Karpas-422 (cell line): ENCODE measurements at regions not wholly inside any gene's neighbourhood (a gene's known extent, or its start where the extent isn't known, plus 50 kb on each side); places are given as distances from the start of the nearest gene placed in this dataset.

Source experiments
- DNase-seq: peaks from one replicate; pipeline ENCODE4 v3.0.0-alpha.2; 2015
- H2AFZ ChIP-seq: fragments of 200-600 bp; sonication (generic); 2 replicates; pipeline ENCODE4 v1.6.1; 2014; ENCODE audit warnings: antibody characterized with exemption, low read length, mixed read lengths
- H3K27ac ChIP-seq: fragments of 200-600 bp; sonication (generic); 2 replicates; pipeline ENCODE4 v1.5.1; 2014; ENCODE audit warnings: mild to moderate bottlenecking, low read length, moderate library complexity
- H3K27me3 ChIP-seq: fragments of 200-600 bp; sonication (generic); 2 replicates; pipeline ENCODE4 v1.6.1; 2014; ENCODE audit warnings: low read length, mixed read lengths
- H3K36me3 ChIP-seq: fragments of 200-600 bp; sonication (generic); 2 replicates; pipeline ENCODE4 v1.6.1; 2014; ENCODE audit warnings: low read length, mixed read lengths; ENCODE audit not compliant: insufficient read depth
- H3K4me1 ChIP-seq: fragments of 200-600 bp; sonication (generic); 2 replicates; pipeline ENCODE4 v1.6.1; 2014; ENCODE audit warnings: mild to moderate bottlenecking, low read length, mixed read lengths
- H3K4me2 ChIP-seq: fragments of 200-600 bp; sonication (generic); 2 replicates; pipeline ENCODE4 v1.6.1; 2014; ENCODE audit warnings: low read length, low read depth, mild to moderate bottlenecking; ENCODE audit not compliant: poor library complexity, severe bottlenecking
- H3K4me3 ChIP-seq: fragments of 200-600 bp; sonication (generic); 2 replicates; pipeline ENCODE4 v1.5.1; 2014; ENCODE audit warnings: mild to moderate bottlenecking, antibody characterized with exemption, low read length, mixed read lengths
- H3K79me2 ChIP-seq: fragments of 200-600 bp; sonication (generic); 2 replicates; pipeline ENCODE4 v1.6.1; 2014; ENCODE audit warnings: mild to moderate bottlenecking, low read length, mixed read lengths
- H3K9ac ChIP-seq: fragments of 200-600 bp; sonication (generic); 2 replicates; pipeline ENCODE4 v1.6.0; 2014; ENCODE audit warnings: low read length
- H3K9me2 ChIP-seq: fragments of 200-600 bp; sonication (generic), shearing (Covaris generic); replicated peaks from 2 replicates; pipeline ENCODE4 v1.6.0; 2014; ENCODE audit warnings: mild to moderate bottlenecking, low read length, moderate library complexity; ENCODE audit not compliant: insufficient read depth
- H3K9me3 ChIP-seq: fragments of 300-700, 200-600 bp; sonication (generic); 2 replicates; pipeline ENCODE4 v1.6.1; 2014; ENCODE audit warnings: low read length, mixed read lengths
- H4K20me1 ChIP-seq: fragments of 200-600 bp; sonication (generic); 2 replicates; pipeline ENCODE4 v1.6.1; 2014; ENCODE audit warnings: mild to moderate bottlenecking, antibody characterized with exemption, low read length, low read depth; ENCODE audit not compliant: insufficient read depth

DNA sequence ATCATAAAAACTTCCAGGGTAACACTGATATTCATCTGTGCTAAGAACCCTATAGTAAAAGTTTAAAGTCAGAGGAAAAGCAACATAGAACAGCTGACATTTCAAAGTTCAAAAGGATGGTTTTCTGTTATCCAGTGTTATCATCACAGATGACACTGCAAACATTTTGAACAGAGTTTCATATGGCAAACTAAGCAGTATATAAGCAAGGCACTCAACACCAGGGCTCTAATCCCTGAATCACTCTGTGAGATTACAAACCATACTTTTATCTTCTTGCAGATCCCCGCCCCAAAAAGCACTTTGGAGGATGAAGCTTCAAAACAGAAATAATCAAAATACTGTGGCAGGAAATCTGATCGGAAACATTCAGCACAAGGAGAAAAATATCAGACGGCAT is 508.2 kb upstream of the KIF2B start:
- Histone ChIP-seq H3K4me2 (no peak overlapping the region), H3K79me2 (no peaks in the 10 kb centered on the region), H3K27ac (no peak overlapping the region), H3K4me3 (no peak overlapping the region), H3K9ac (no peak overlapping the region), H3K36me3 (no peaks in the 10 kb centered on the region), H3K4me1 (no peaks in the 10 kb centered on the region), H3K9me3 (peaks cover 10% of the 10 kb centered on the region), H4K20me1 (no peaks in the 10 kb centered on the region), H3K9me2 (no peaks in the 10 kb centered on the region), H3K27me3 (no peaks in the 10 kb centered on the region), H2AFZ (no peak overlapping the region)
- no peak for DNase-seq

DNA sequence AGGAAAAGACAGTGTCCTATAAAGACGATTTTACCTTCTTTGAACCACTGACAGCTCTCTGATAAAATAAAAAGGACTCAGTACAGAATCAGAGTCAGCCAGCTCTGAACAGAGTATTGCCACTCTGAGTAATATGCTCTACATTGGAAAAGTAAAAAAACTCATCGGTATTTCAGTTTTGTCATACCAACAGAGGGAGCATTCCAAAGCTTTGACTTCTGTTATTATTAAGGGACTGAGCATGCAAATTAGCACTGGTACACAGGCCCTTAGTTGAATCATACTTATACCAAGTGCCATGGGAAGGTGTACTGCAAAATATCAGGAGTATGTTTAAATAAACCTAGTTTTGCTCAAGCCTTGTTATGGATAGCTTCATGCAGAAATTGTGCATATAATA is 509.0 kb upstream of the KIF2B start:
- Histone ChIP-seq H3K9ac (no peak overlapping the region), H3K9me2 (no peaks in the 10 kb centered on the region), H3K9me3 (peaks cover 8% of the 10 kb centered on the region), H3K79me2 (no peaks in the 10 kb centered on the region), H4K20me1 (no peaks in the 10 kb centered on the region), H3K4me3 (no peak overlapping the region), H3K4me2 (no peak overlapping the region), H2AFZ (no peak overlapping the region), H3K4me1 (no peaks in the 10 kb centered on the region), H3K27ac (no peak overlapping the region), H3K27me3 (no peaks in the 10 kb centered on the region), H3K36me3 (no peaks in the 10 kb centered on the region)
- no peak for DNase-seq

DNA sequence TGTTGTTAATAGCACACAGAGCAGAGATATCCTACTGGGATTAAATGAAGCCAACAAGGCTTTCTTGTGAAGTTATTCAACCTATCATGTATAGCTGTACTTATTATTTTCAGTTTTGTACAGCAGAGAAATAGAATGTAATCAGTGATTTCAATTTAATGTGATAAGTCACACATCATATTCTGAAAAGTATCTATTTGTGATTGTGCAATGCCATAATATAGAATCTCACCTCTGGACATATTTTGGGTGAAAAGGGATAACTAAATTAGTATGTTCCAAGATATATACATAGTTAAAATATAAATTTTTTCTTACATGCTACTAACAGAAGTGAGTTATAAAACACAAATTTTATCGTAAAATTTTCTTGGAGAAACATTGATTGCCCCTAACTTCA is 544.3 kb upstream of the KIF2B start:
- Histone ChIP-seq H3K9me2 (no peaks in the 10 kb centered on the region; the same call in 1 of the 2 replicates), H3K4me1 (no peaks in the 10 kb centered on the region), H3K9me3 (peaks cover 23% of the 10 kb centered on the region), H3K4me2 (no peak overlapping the region), H3K27ac (no peak overlapping the region), H2AFZ (no peak overlapping the region), H3K4me3 (no peak overlapping the region), H3K9ac (no peak overlapping the region), H3K36me3 (no peaks in the 10 kb centered on the region), H3K27me3 (no peaks in the 10 kb centered on the region), H4K20me1 (no peaks in the 10 kb centered on the region), H3K79me2 (no peaks in the 10 kb centered on the region)
- no peak for DNase-seq

- H4K20me1 ChIP-seq = no peaks in the 10 kb centered on the region
- no peak overlapping the region for H3K9ac ChIP-seq
- H3K27ac ChIP-seq = no peak overlapping the region
- no peaks in the 10 kb centered on the region for H3K36me3 ChIP-seq
- peaks cover 5% of the 10 kb centered on the region for H3K9me3 ChIP-seq
- DNase-seq = no peak
- H2AFZ ChIP-seq = no peak overlapping the region
- H3K4me1 ChIP-seq = no peaks in the 10 kb centered on the region
- H3K4me2 ChIP-seq = no peak overlapping the region
- H3K9me2 ChIP-seq = no peaks in the 10 kb centered on the region; the same call in 1 of the 2 replicates
- H3K27me3 ChIP-seq = no peaks in the 10 kb centered on the region
- H3K4me3 ChIP-seq = no peak overlapping the region
- H3K79me2 ChIP-seq = no peaks in the 10 kb centered on the region
Observed at GRCh38 chr17:53273126-53273525, 549.6 kb upstream of the KIF2B start.

- H3K4me2 ChIP-seq = no peak overlapping the region
- H3K27ac ChIP-seq = no peak overlapping the region
- no peak for DNase-seq
Observed at GRCh38 chr17:53270936-53271335, 551.8 kb upstream of the KIF2B start.

DNA sequence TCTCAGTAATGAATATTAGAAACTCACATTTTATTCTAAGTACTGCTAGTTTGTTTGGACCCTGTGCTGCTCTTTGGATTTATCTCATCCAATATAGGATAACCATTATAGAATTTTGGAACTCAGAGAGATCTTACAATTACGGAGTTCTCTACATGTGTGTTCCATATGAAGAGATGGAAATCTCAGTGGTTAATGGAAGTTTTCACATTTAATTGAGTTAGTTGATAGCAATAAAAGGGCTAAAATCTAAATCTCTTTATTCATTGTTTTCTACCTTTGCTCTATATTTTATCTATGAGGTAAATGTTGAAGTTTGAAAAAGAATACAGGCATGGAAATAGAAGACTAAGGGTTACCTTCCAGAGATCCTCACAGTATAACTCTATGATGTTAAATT is 558.0 kb upstream of the KIF2B start:
- H3K4me1 ChIP-seq = no peaks in the 10 kb centered on the region
- H3K79me2 ChIP-seq = no peaks in the 10 kb centered on the region
- no peaks in the 10 kb centered on the region; the same call in 1 of the 2 replicates for H3K9me3 ChIP-seq
- no peak overlapping the region for H2AFZ ChIP-seq
- H3K4me2 ChIP-seq = no peak overlapping the region
- H3K27me3 ChIP-seq = no peaks in the 10 kb centered on the region
- DNase-seq = no peak
- no peaks in the 10 kb centered on the region for H3K36me3 ChIP-seq
- no peak overlapping the region for H3K9ac ChIP-seq
- no peak overlapping the region for H3K4me3 ChIP-seq
- no peak overlapping the region for H3K27ac ChIP-seq
- no peaks in the 10 kb centered on the region for H4K20me1 ChIP-seq
- H3K9me2 ChIP-seq = no peaks in the 10 kb centered on the region

More at GRCh38 chr17:53270936-53271335, 551.8 kb upstream of the KIF2B start:
- H3K36me3 ChIP-seq = no peaks in the 10 kb centered on the region
- H3K9me3 ChIP-seq = peaks cover 2% of the 10 kb centered on the region
- H3K9ac ChIP-seq = no peak overlapping the region
- H3K4me1 ChIP-seq = no peaks in the 10 kb centered on the region
- no peaks in the 10 kb centered on the region; the same call in 1 of the 2 replicates for H3K9me2 ChIP-seq
- no peak overlapping the region for H2AFZ ChIP-seq
- no peaks in the 10 kb centered on the region for H3K27me3 ChIP-seq
- no peaks in the 10 kb centered on the region for H4K20me1 ChIP-seq
- no peak overlapping the region for H3K4me3 ChIP-seq
- H3K79me2 ChIP-seq = no peaks in the 10 kb centered on the region

- Histone ChIP-seq H3K9ac (no peak overlapping the region), H3K4me3 (no peak overlapping the region), H3K9me2 (no peaks in the 10 kb centered on the region), H4K20me1 (no peaks in the 10 kb centered on the region), H3K27ac (no peak overlapping the region), H3K27me3 (no peaks in the 10 kb centered on the region), H3K9me3 (peaks cover 32% of the 10 kb centered on the region), H2AFZ (no peak overlapping the region), H3K4me2 (no peak overlapping the region), H3K4me1 (no peaks in the 10 kb centered on the region), H3K36me3 (no peaks in the 10 kb centered on the region), H3K79me2 (no peaks in the 10 kb centered on the region)
- DNase-seq = no peak
Observed at GRCh38 chr17:53253956-53254597, 568.6 kb upstream of the KIF2B start.

GRCh38 chr17:53249036-53249435 is 573.7 kb upstream of the KIF2B start:
- Histone ChIP-seq H3K4me1 (no peaks in the 10 kb centered on the region), H4K20me1 (no peaks in the 10 kb centered on the region), H2AFZ (no peak overlapping the region), H3K27ac (no peak overlapping the region), H3K9me3 (peaks cover 40% of the 10 kb centered on the region), H3K36me3 (no peaks in the 10 kb centered on the region), H3K4me2 (no peak overlapping the region), H3K27me3 (no peaks in the 10 kb centered on the region), H3K9me2 (no peaks in the 10 kb centered on the region), H3K79me2 (no peaks in the 10 kb centered on the region), H3K4me3 (no peak overlapping the region), H3K9ac (no peak overlapping the region)
- DNase-seq = no peak
